Lung (tissue), 11 donors: ENCODE measurements at regions not wholly inside any gene's neighbourhood (a gene's known extent, or its start where the extent isn't known, plus 50 kb on each side); places are given as distances from the start of the nearest gene placed in this dataset.

Experiments
- ATAC-seq: fragments of 200-7000 bp; cut with Tn5 transposase; one replicate; pipeline ENCODE4 v1.9.1; 2020; ENCODE audit warnings: moderate number of reproducible peaks; ENCODE audit not compliant: insufficient read depth, low FRiP score
- DNase-seq, 3 donors: peaks; one replicate each; pipeline ENCODE4 v3.0.0-alpha.2; 2013 to 2017
- H3K27ac ChIP-seq, 2 donors: one replicate each; pipeline ENCODE4 v1.5.1; 2013; ENCODE audit warnings: mild to moderate bottlenecking in 2 of 2, moderate library complexity in 2 of 2, control low read depth in 1 of 2, inconsistent platforms in 1 of 2, low read depth in 1 of 2, low read length in 1 of 2
- H3K27me3 ChIP-seq, 3 donors: one replicate each; pipeline ENCODE4 v1.5.1; 2013; ENCODE audit warnings: low read length in 2 of 3; ENCODE audit not compliant: control insufficient read depth in 3 of 3, insufficient read depth in 3 of 3
- H3K36me3 ChIP-seq, 4 donors: one replicate each; pipeline ENCODE4 v1.5.1; 2013; ENCODE audit warnings: low read length in 4 of 4, mild to moderate bottlenecking in 1 of 4, moderate library complexity in 1 of 4; ENCODE audit not compliant: control insufficient read depth in 4 of 4, insufficient read depth in 4 of 4
- H3K4me1 ChIP-seq, 5 donors: one replicate each; pipeline ENCODE4 v1.5.1; 2013; ENCODE audit warnings: low read length in 5 of 5, mild to moderate bottlenecking in 2 of 5, moderate library complexity in 1 of 5; ENCODE audit not compliant: control insufficient read depth in 5 of 5, insufficient read depth in 5 of 5
- H3K4me3 ChIP-seq: one replicate; pipeline ENCODE4 v1.5.1; 2013; ENCODE audit warnings: mild to moderate bottlenecking, control low read depth, moderate library complexity
- H3K9ac ChIP-seq, 2 donors: one replicate each; pipeline ENCODE4 v1.5.1; 2013; ENCODE audit warnings: low read length in 2 of 2, control low read depth in 1 of 2; ENCODE audit not compliant: insufficient read depth in 1 of 2
- H3K9me3 ChIP-seq, 4 donors: one replicate each; pipeline ENCODE4 v1.5.1; 2013; ENCODE audit warnings: low read length in 3 of 4, mild to moderate bottlenecking in 1 of 4, moderate library complexity in 1 of 4; ENCODE audit not compliant: control insufficient read depth in 4 of 4, insufficient read depth in 3 of 4
- CTCF ChIP-seq: IDR thresholded peaks from 2 replicates; pipeline ENCODE4 v1.5.1; 2012; ENCODE audit warnings: mild to moderate bottlenecking; ENCODE audit errors: control extremely low read depth, extremely low read depth
- WGBS, 2 donors: extraction: QIAGEN DNeasy Blood & Tissue Kit; methylation state at CpG; one replicate each; pipeline ENCODE4 v1.1.7; 2013; 5-methylcytosine and 5-hydroxymethylcytosine counted together
- donor health status: control.
- donor health status: control.
- donor health status: Bipolar disorder and iron deficiency.
- donor health status: healthy.
- donor health status: DM: yes; HTN: yes; CAD: no.

DNA sequence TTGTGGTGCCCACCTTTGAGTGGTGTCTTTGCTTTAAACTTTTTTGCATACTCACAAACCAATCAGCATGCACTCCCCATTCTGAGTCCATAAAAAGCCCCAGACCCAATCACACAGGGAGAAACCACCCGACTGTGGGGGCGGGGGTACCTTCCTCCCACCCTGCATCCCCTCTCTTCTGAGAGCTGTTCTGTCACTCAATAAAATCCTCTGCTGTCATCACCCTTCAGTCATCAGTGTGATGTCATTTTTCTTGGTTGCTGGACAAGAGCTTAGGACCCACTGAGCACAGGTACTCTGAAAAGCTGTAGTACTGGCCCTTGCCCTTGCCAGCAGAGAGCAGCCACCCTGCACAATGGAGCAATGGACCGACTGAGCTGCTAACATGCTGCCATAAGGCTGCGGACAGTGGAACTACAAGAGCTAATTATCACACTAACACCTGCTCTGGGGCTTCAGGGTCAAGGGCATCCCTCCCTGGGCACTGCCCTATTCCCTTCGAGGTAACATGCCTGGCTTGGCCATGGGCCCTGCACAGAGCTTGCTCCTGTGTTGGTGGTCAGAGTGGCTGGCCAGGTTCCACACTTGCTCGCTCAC, 62.9 kb upstream of the PGRMC2 start:
- no peaks in the 10 kb centered on the region for H3K36me3 ChIP-seq
- no peaks in the 10 kb centered on the region for H3K27me3 ChIP-seq
- WGBS, 2 donors = 92 to 97% methylated on average over 6 of the region's 6 CpGs

GRCh38 chr4:128349921-128350320, 62.3 kb upstream of the PGRMC2 start:
- ATAC-seq (no peak), DNase-seq (peak in 1 of 3 donors; percentile 29)
- Histone ChIP-seq H3K9me3 (no peaks in the 10 kb centered on the region), H3K9ac (no peak overlapping the region), H3K4me1 (peaks cover 0 to 8% (median 1%) of the 10 kb centered on the region in 5 donors), H3K4me3 (no peak overlapping the region), H3K36me3 (no peaks in the 10 kb centered on the region), H3K27ac (no peak overlapping the region), H3K27me3 (no peaks in the 10 kb centered on the region)
- WGBS, 2 donors = 71 to 83% methylated on average over 4 of the region's 4 CpGs
- no peak for TF ChIP-seq CTCF

More for the DNA sequence above, 62.9 kb upstream of the PGRMC2 start:
- ATAC-seq = no peak
- DNase-seq = no peak
- TF ChIP-seq CTCF = no peak
- peaks cover 0 to 8% (median 3%) of the 10 kb centered on the region in 5 donors for H3K4me1 ChIP-seq
- H3K9ac ChIP-seq = no peak overlapping the region
- H3K27ac ChIP-seq = no peak overlapping the region
- H3K9me3 ChIP-seq = no peaks in the 10 kb centered on the region
- H3K4me3 ChIP-seq = no peak overlapping the region

DNA sequence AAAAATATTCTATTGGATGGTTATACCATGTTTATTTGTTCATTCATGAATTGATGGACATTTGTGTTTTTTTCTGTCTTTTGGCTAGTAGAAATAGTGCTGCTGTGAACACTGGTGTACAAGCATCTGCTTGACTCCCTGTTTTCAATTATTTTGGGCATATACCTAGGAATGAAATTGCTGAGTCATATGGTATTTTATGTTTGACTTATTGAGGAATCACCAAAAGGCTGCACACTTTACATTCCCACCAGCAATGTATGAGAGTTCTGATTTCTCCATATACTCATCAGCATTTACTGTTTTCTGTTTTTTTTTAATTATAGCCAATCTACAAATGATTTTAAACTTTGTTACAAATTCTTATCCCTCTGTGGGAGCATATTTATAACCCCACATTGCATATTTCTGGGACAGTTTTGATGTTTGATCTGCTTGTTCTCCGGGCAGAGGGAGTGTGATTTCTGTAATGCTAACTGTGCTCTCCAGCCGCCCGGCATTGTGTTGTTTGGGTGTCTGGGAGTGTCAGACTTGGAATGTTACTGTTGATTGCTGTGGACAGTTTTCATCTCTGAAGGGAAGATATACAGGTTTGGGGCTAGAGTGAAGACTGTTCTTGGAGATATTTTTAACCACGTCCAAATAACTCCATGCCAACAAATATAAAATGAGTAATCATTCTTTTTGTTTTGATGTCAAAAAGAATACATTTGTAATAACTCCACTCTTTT, 60.5 kb upstream of the PGRMC2 start:
- WGBS, 2 donors = 79 to 85% methylated on average over 4 of the region's 4 CpGs
- H3K9ac ChIP-seq = no peak overlapping the region
- peaks cover 0 to 2% (median 0%) of the 10 kb centered on the region in 5 donors for H3K4me1 ChIP-seq
- H3K27me3 ChIP-seq = no peaks in the 10 kb centered on the region
- H3K36me3 ChIP-seq = no peaks in the 10 kb centered on the region
- no peaks in the 10 kb centered on the region for H3K9me3 ChIP-seq
- H3K4me3 ChIP-seq = no peak overlapping the region
- ATAC-seq = no peak
- H3K27ac ChIP-seq = no peak overlapping the region
- DNase-seq = no peak
- TF ChIP-seq CTCF = no peak
